ENCODE measurements at regions not wholly inside any gene's neighbourhood (a gene's known extent, or its start where the extent isn't known, plus 50 kb on each side); places are given as distances from the start of the nearest gene placed in this dataset.

- intact Hi-C loops (cut with micrococcal nuclease; ENCODE audit: unreplicated experiment) = no loop called here
- H3K4me3 ChIP-seq (ENCODE audit: low read depth, low read length, poor library complexity, severe bottlenecking) = no peak overlapping the region
- DNase-seq (ENCODE audit: low spot score) = peak; percentile 62
- TF ChIP-seq EZH2 (IDR thresholded peaks at IDR 0.05; ENCODE audit: borderline replicate concordance, low read depth, low read length, poor library complexity, severe bottlenecking) (no peak), CTCF (conservative IDR thresholded peaks at IDR 0.05; ENCODE audit: low read depth, low read length) (no peak)
- no peaks in the 10 kb centered on the region for H3K36me3 ChIP-seq (ENCODE audit: insufficient read depth, low read length, poor library complexity, severe bottlenecking)
- peak overlapping the region; percentile 18 for H3K27ac ChIP-seq (ENCODE audit: low read depth, low read length, poor library complexity, severe bottlenecking)
- ChIA-PET CTCF (no interaction called here), POLR2A (ENCODE audit: low non-redundant PET) (no interaction called here)
- no peaks in the 10 kb centered on the region for H3K27me3 ChIP-seq (replicated peaks; ENCODE audit: insufficient read depth, low read depth, low read length, poor library complexity)
- BruUV-seq (replicated peaks) = no TSS peak
- no peaks in the 10 kb centered on the region for H3K9me3 ChIP-seq (ENCODE audit: low read depth, low read length, poor library complexity, severe bottlenecking)
- peaks cover 31% of the 10 kb centered on the region for H3K4me1 ChIP-seq (ENCODE audit: insufficient read depth, low read length, poor library complexity, severe bottlenecking)
Measured at GRCh38 chr3:177724020-177724638, 526.8 kb upstream of the TBL1XR1 start.

DNA sequence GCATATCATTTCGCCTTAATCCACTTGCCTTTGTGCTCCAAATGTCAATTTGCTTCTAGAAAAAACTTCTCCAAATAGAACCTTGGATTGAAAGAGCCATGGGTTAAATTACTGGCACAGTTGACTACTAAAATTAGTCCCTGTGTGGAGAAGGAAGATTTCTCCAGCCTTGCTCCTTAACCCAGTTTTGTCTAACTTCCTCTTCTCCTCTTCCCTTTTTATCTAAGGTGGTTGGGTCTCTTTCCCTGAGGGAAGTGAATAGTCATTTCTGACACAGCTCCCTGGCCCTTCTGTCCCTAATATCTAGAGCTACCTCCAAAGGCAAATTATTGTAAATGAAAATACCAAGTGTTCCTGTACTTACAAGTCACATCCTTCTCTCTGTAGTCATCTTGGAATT is 527.9 kb upstream of the TBL1XR1 start:
- H3K9me3 ChIP-seq (ENCODE audit: low read depth, low read length, poor library complexity, severe bottlenecking) = no peaks in the 10 kb centered on the region
- intact Hi-C loops (cut with micrococcal nuclease; ENCODE audit: unreplicated experiment) = no loop called here
- H3K4me3 ChIP-seq (ENCODE audit: low read depth, low read length, poor library complexity, severe bottlenecking) = no peak overlapping the region
- ChIA-PET POLR2A (ENCODE audit: low non-redundant PET) (no interaction called here), CTCF (no interaction called here)
- H3K27me3 ChIP-seq (replicated peaks; ENCODE audit: insufficient read depth, low read depth, low read length, poor library complexity) = no peaks in the 10 kb centered on the region
- no peak for TF ChIP-seq EZH2 (IDR thresholded peaks at IDR 0.05; ENCODE audit: borderline replicate concordance, low read depth, low read length, poor library complexity, severe bottlenecking)
- no peak for TF ChIP-seq CTCF (conservative IDR thresholded peaks at IDR 0.05; ENCODE audit: low read depth, low read length)
- DNase-seq (ENCODE audit: low spot score) = no peak
- H3K36me3 ChIP-seq (ENCODE audit: insufficient read depth, low read length, poor library complexity, severe bottlenecking) = no peaks in the 10 kb centered on the region
- peaks cover 39% of the 10 kb centered on the region for H3K4me1 ChIP-seq (ENCODE audit: insufficient read depth, low read length, poor library complexity, severe bottlenecking)
- BruUV-seq (replicated peaks) = no TSS peak
- H3K27ac ChIP-seq (ENCODE audit: low read depth, low read length, poor library complexity, severe bottlenecking) = peak overlapping the region; percentile 18

DNA sequence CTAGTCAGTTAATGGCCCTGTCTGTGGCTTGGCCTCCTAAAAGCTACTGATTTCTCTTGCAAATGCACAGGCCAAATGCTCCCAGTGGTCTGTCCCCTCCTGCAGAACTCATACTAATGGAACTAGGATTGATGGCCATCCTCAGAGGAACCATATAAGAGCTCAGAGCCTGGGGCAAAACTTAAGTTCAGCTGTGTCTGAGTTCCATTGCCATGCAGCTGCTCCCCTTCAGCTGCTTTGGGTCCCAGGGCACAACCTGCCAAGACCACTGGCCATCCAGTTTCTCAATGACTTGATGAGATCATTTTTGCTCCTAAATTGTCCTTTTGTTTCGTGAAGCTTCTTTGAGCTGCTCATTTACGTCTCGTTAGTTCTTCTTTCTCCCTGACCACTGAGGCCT is 529.5 kb upstream of the TBL1XR1 start:
- Histone ChIP-seq H3K27me3 (replicated peaks; ENCODE audit: insufficient read depth, low read depth, low read length, poor library complexity) (no peaks in the 10 kb centered on the region), H3K4me1 (ENCODE audit: insufficient read depth, low read length, poor library complexity, severe bottlenecking) (peaks cover 47% of the 10 kb centered on the region), H3K4me3 (ENCODE audit: low read depth, low read length, poor library complexity, severe bottlenecking) (no peak overlapping the region), H3K9me3 (ENCODE audit: low read depth, low read length, poor library complexity, severe bottlenecking) (no peaks in the 10 kb centered on the region), H3K27ac (ENCODE audit: low read depth, low read length, poor library complexity, severe bottlenecking) (no peak overlapping the region), H3K36me3 (ENCODE audit: insufficient read depth, low read length, poor library complexity, severe bottlenecking) (no peaks in the 10 kb centered on the region)
- no peak for DNase-seq (ENCODE audit: low spot score)
- no peak for TF ChIP-seq EZH2 (IDR thresholded peaks at IDR 0.05; ENCODE audit: borderline replicate concordance, low read depth, low read length, poor library complexity, severe bottlenecking)
- TF ChIP-seq CTCF (conservative IDR thresholded peaks at IDR 0.05; ENCODE audit: low read depth, low read length) = no peak
- BruUV-seq (replicated peaks) = no TSS peak
- ChIA-PET POLR2A (ENCODE audit: low non-redundant PET) (no interaction called here), CTCF (no interaction called here)
- intact Hi-C loops (cut with micrococcal nuclease; ENCODE audit: unreplicated experiment) = no loop called here

All from A673 (cell line).